DMS153 treated with DMSO at 0.1 percent for 48 hours (cell line): ENCODE measurements at regions not wholly inside any gene's neighbourhood (a gene's known extent, or its start where the extent isn't known, plus 50 kb on each side); places are given as distances from the start of the nearest gene placed in this dataset.

Experiments used
- DNase-seq: peaks from one replicate; lab custom pipeline; 2025; ENCODE audit not compliant: unreplicated experiment; lab: John Stamatoyannopoulos, UW

GRCh38 chr10:8731121-8732095 lies 676.9 kb downstream of the GATA3 start:
- DNase-seq, result no peak

- DNase-seq, result no peak
These were observed 684.5 kb downstream of the GATA3 start for GRCh38 chr10:8738987-8739386.

- DNase-seq, result no peak
These were observed 697.8 kb downstream of the GATA3 start for GRCh38 chr10:8752146-8752843.

- no peak for DNase-seq
These were observed 703.5 kb downstream of the GATA3 start for GRCh38 chr10:8758029-8758428.

GRCh38 chr10:8766899-8767298 lies 712.4 kb downstream of the GATA3 start:
- DNase-seq, result no peak

GRCh38 chr10:8767591-8767990 lies 713.1 kb downstream of the GATA3 start:
- DNase-seq, result no peak

- DNase-seq, result no peak
These were observed 713.9 kb downstream of the GATA3 start for GRCh38 chr10:8768341-8768740.

GRCh38 chr10:8768852-8769251 lies 714.4 kb downstream of the GATA3 start:
- DNase-seq, result no peak

- DNase-seq, result no peak
These were observed 722.6 kb downstream of the GATA3 start for GRCh38 chr10:8776926-8777622.

- DNase-seq, result no peak
These were observed 724.2 kb downstream of the GATA3 start for GRCh38 chr10:8778713-8779112.

GRCh38 chr10:8787649-8788048 lies 733.2 kb downstream of the GATA3 start:
- DNase-seq, result no peak

- no peak for DNase-seq
These were observed 735.9 kb downstream of the GATA3 start for GRCh38 chr10:8790390-8790789.

- DNase-seq, result no peak
These were observed 740.4 kb downstream of the GATA3 start for GRCh38 chr10:8794860-8795259.

GRCh38 chr10:8800426-8800825 lies 745.9 kb downstream of the GATA3 start:
- DNase-seq, result no peak

- no peak for DNase-seq
These were observed 749.5 kb downstream of the GATA3 start for GRCh38 chr10:8803992-8804391.

GRCh38 chr10:8810677-8811076 lies 756.2 kb downstream of the GATA3 start:
- no peak for DNase-seq

- DNase-seq, result no peak
These were observed 756.7 kb downstream of the GATA3 start for GRCh38 chr10:8811201-8811600.

- no peak for DNase-seq
These were observed 761.5 kb downstream of the GATA3 start for GRCh38 chr10:8815969-8816368.

GRCh38 chr10:8817299-8817698 lies 762.8 kb downstream of the GATA3 start:
- no peak for DNase-seq

GRCh38 chr10:8825611-8826010 lies 771.1 kb downstream of the GATA3 start:
- DNase-seq, result no peak

GRCh38 chr10:8829592-8829991 lies 775.1 kb downstream of the GATA3 start:
- DNase-seq, result no peak

- no peak for DNase-seq
These were observed 775.6 kb downstream of the GATA3 start for GRCh38 chr10:8830048-8830447.
